Smooth muscle cell (in vitro differentiated cells): ENCODE measurements at regions not wholly inside any gene's neighbourhood (a gene's known extent, or its start where the extent isn't known, plus 50 kb on each side); places are given as distances from the start of the nearest gene placed in this dataset.

Experiments
- DNase-seq: peaks from one replicate; lab custom pipeline; 2025; ENCODE audit not compliant: unreplicated experiment; lab: John Stamatoyannopoulos, UW
- H2AFZ ChIP-seq: fragments of 200-600 bp; sonication (generic); 2 replicates; pipeline ENCODE4 v1.6.0; 2016; ENCODE audit warnings: antibody characterized with exemption, low read depth, mild to moderate bottlenecking
- H3F3A ChIP-seq: fragments of 200-600 bp; sonication (generic); 2 replicates; pipeline ENCODE4 v1.6.0; 2017; ENCODE audit warnings: antibody characterized with exemption, low read depth
- H3K27ac ChIP-seq: fragments of 200-600 bp; sonication (generic); 2 replicates; pipeline ENCODE4 v1.5.1; 2016; ENCODE audit warnings: low read depth, mild to moderate bottlenecking
- H3K27me3 ChIP-seq: fragments of 200-600 bp; sonication (generic); 2 replicates; pipeline ENCODE4 v1.6.1; 2016; ENCODE audit warnings: low read depth, mild to moderate bottlenecking
- H3K36me3 ChIP-seq: fragments of 200-600 bp; sonication (generic); 2 replicates; pipeline ENCODE4 v1.5.1; 2016; ENCODE audit warnings: low read depth
- H3K4me1 ChIP-seq: fragments of 200-600 bp; sonication (generic); 2 replicates; pipeline ENCODE4 v1.5.1; 2016; ENCODE audit warnings: low read depth
- H3K4me2 ChIP-seq: fragments of 200-600 bp; sonication (generic); 2 replicates; pipeline ENCODE4 v1.6.0; 2016; ENCODE audit warnings: mild to moderate bottlenecking
- H3K4me3 ChIP-seq: fragments of 200-600 bp; sonication (generic); 2 replicates; pipeline ENCODE4 v1.5.1; 2016; ENCODE audit warnings: mild to moderate bottlenecking
- H3K79me2 ChIP-seq: fragments of 200-600 bp; sonication (generic); 2 replicates; pipeline ENCODE4 v1.6.0; 2016; ENCODE audit warnings: low read depth, mild to moderate bottlenecking
- H3K9ac ChIP-seq: fragments of 200-600 bp; sonication (generic); 2 replicates; pipeline ENCODE4 v1.6.0; 2016; ENCODE audit warnings: low read depth
- H3K9me3 ChIP-seq: fragments of 200-600 bp; sonication (generic); replicated peaks from 2 replicates; pipeline ENCODE4 v1.5.1; 2016; ENCODE audit warnings: low read depth
- H4K20me1 ChIP-seq: fragments of 200-600 bp; sonication (generic); 2 replicates; pipeline ENCODE4 v1.6.0; 2016; ENCODE audit warnings: low read depth
- WGBS: methylation state at CpG from one replicate; pipeline ENCODE4 v1.1.7; 2016; ENCODE audit warnings: low lambda C conversion rate; 5-methylcytosine and 5-hydroxymethylcytosine counted together
- TF ChIP-seq, protein P1 (sequence below): fragments of 200-600 bp; sonication (generic); IDR thresholded peaks from 2 replicates; pipeline ENCODE4 v1.5.1; 2017; ENCODE audit warnings: borderline replicate concordance, mild to moderate bottlenecking, antibody characterized with exemption; ENCODE audit not compliant: insufficient read depth, poor library complexity, severe bottlenecking

DNA sequence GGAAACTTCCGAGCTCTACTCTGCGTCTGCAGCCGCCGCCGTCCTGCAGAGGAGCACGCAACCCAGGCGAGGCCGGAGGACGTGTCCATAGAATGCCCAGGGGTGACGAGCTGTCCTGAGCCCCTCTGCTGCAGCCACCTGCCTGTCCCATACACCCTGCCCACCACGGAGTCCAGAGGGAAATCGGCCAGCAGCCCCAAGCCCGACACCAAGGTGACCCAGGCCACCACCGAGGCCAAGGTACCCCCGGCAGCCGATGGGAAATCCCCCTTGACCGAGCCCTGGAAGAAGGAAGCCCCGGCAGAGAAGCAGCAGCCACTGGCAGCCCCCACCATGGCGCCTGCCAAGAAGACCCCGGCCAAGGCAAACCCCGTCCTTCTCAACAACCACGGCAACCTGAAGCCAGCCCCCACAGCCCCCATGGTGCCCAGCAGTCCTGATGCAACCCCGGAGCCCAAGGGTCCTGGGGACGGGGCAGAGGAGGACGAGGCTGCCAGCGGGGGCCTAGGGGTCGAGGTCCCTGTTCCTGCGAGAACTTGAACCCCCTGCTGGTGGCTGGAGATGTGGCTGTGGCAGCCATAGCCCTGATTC is 128.7 kb upstream of the C14orf180 start:
- TF ChIP-seq, protein P1, sequence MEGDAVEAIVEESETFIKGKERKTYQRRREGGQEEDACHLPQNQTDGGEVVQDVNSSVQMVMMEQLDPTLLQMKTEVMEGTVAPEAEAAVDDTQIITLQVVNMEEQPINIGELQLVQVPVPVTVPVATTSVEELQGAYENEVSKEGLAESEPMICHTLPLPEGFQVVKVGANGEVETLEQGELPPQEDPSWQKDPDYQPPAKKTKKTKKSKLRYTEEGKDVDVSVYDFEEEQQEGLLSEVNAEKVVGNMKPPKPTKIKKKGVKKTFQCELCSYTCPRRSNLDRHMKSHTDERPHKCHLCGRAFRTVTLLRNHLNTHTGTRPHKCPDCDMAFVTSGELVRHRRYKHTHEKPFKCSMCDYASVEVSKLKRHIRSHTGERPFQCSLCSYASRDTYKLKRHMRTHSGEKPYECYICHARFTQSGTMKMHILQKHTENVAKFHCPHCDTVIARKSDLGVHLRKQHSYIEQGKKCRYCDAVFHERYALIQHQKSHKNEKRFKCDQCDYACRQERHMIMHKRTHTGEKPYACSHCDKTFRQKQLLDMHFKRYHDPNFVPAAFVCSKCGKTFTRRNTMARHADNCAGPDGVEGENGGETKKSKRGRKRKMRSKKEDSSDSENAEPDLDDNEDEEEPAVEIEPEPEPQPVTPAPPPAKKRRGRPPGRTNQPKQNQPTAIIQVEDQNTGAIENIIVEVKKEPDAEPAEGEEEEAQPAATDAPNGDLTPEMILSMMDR, result no peak
- no peaks in the 10 kb centered on the region for H3K79me2 ChIP-seq
- no peak overlapping the region for H2AFZ ChIP-seq
- no peaks in the 10 kb centered on the region for H3K36me3 ChIP-seq
- H3K4me1 ChIP-seq, result no peaks in the 10 kb centered on the region
- H3K9me3 ChIP-seq, result peaks cover 6% of the 10 kb centered on the region
- H3K27ac ChIP-seq, result no peak overlapping the region
- H3K4me2 ChIP-seq, result no peak overlapping the region
- no peak overlapping the region for H3K9ac ChIP-seq
- H4K20me1 ChIP-seq, result no peaks in the 10 kb centered on the region
- no peak for DNase-seq
- WGBS, result 95% methylated on average over 27 of the region's 28 CpGs
- no peak overlapping the region for H3K4me3 ChIP-seq
- H3F3A ChIP-seq, result no peaks in the 10 kb centered on the region
- peaks cover 38% of the 10 kb centered on the region for H3K27me3 ChIP-seq

DNA sequence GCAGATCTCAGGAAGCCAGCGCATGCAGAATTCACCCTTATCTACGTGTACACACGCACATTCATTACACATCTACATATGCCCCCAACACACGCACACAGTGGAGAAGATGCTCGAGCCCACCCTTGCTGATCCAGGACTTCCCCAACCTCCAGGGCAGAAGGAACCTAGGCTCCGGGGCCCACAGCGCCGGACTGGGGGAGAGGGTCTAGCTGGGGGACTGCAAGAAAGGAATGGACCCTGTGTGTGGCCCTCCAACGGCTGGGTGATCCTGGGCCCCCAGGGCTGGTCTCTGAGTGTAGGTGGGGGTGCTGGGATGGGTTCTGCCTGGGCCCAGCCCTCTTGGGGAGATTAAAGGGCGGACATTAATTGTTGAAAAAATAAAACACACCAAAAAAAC is 128.1 kb upstream of the C14orf180 start:
- Histone ChIP-seq H3K27ac (no peak overlapping the region), H3F3A (no peaks in the 10 kb centered on the region), H3K4me3 (no peak overlapping the region), H3K4me2 (no peak overlapping the region), H3K9me3 (peaks cover 6% of the 10 kb centered on the region), H2AFZ (no peak overlapping the region), H3K9ac (no peak overlapping the region), H3K27me3 (peaks cover 43% of the 10 kb centered on the region), H3K36me3 (no peaks in the 10 kb centered on the region), H4K20me1 (no peaks in the 10 kb centered on the region), H3K79me2 (no peaks in the 10 kb centered on the region), H3K4me1 (no peaks in the 10 kb centered on the region)
- TF ChIP-seq, protein P1, result no peak
- 94% methylated on average over 10 of the region's 10 CpGs for WGBS
- no peak for DNase-seq

DNA sequence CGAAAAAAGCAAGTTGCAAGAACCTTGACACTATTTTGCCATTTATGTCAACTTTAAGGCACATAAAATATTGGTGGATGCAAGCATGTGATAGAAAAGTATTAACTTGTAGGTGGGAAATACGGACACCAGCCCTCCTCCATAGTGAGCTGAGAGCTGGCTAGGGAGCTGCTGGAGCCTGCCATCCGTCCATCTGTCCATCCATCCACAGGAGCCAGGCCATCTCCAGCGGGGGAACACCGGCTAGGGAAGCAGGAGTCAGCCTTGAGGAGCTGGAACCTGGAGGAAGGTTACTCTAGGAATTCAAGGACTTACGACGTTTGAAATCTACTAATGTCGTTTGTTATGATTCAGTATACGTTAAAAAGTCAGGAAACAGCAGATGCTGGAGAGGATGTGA is 120.7 kb upstream of the C14orf180 start:
- Histone ChIP-seq H2AFZ (no peak overlapping the region), H3K4me2 (no peak overlapping the region), H3K4me3 (no peak overlapping the region), H3K4me1 (peaks cover 9% of the 10 kb centered on the region), H3K27me3 (peaks cover 97% of the 10 kb centered on the region), H3K79me2 (no peaks in the 10 kb centered on the region), H3K36me3 (no peaks in the 10 kb centered on the region), H3F3A (no peaks in the 10 kb centered on the region), H4K20me1 (no peaks in the 10 kb centered on the region), H3K9me3 (no peaks in the 10 kb centered on the region), H3K9ac (no peak overlapping the region), H3K27ac (no peak overlapping the region)
- TF ChIP-seq, protein P1, result no peak
- WGBS, result 84% methylated on average over 9 of the region's 9 CpGs
- DNase-seq, result no peak

DNA sequence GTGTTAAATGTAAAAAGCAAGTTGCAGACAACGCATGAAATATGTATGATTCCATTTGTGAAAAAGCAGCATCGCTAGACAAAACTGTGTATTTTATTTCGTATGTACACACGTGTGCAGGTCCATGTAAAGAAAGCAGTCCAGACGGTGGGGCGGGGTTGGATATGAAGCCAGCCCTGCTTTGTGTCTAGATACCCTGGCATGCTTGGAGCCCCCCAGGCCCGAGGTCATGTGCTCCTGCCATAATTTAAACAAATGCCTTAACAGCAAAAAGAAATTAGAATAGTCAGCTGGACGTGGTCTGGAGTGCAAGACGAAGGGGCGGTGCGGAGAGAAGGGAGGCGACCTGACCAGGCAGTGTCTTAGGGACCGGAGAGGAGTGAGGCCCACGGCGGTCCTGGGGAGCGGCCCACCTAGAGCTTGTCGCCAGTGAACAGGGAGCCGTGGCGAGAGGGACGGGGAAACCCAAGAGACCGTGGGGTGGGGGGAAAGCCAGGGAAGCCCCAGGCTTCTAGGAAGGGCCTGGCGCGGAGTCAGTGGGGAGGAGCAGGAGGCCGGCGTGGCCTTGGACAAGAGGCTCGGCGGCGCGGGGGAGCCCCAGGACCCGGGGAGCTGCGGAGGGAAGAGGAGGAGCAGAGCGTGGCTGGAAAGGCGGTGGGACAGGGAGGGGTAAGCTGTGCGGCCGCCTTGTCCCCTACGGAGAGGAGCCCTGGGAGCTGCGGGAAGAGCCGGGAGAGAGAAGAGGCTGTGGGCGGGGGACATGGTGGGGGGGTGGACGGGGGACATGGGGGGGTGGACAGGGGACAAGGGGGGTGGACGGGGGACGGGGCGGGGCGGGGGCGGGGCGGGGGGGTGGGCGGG is 118.5 kb upstream of the C14orf180 start:
- 52% methylated on average over 23 of the region's 47 CpGs for WGBS
- H3K4me2 ChIP-seq, result no peak overlapping the region
- peaks cover 9% of the 10 kb centered on the region for H3K4me1 ChIP-seq
- H3K36me3 ChIP-seq, result no peaks in the 10 kb centered on the region
- H3K9ac ChIP-seq, result no peak overlapping the region
- H4K20me1 ChIP-seq, result no peaks in the 10 kb centered on the region
- TF ChIP-seq, protein P1, result no peak
- no peak for DNase-seq
- no peaks in the 10 kb centered on the region for H3F3A ChIP-seq
- peaks cover 92% of the 10 kb centered on the region for H3K27me3 ChIP-seq
- H3K79me2 ChIP-seq, result no peaks in the 10 kb centered on the region
- H2AFZ ChIP-seq, result no peak overlapping the region
- no peak overlapping the region for H3K27ac ChIP-seq
- no peaks in the 10 kb centered on the region for H3K9me3 ChIP-seq
- H3K4me3 ChIP-seq, result no peak overlapping the region
